ENCODE measurements at regions not wholly inside any gene's neighbourhood (a gene's known extent, or its start where the extent isn't known, plus 50 kb on each side); places are given as distances from the start of the nearest gene placed in this dataset.

DNA sequence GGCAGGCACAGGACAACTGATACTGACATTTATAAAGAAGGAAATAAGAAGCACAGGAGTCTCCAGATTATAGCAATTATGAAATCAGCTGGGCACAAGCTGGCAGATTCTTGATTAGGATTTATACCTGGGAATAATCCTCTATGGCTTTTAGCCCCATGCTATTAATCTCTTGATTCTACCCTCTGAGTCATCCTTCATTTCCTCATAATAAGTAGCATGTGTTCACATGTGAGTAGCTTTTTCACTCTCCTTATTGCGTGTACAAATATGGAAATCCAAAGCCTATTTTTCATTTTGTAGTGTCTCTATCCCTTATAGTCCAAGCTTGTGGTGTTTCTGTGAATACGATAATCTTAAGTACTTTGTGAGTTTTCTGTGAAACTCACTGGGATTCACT lies 185.0 kb upstream of the PRLR start (continued):
- TF ChIP-seq, protein P1, sequence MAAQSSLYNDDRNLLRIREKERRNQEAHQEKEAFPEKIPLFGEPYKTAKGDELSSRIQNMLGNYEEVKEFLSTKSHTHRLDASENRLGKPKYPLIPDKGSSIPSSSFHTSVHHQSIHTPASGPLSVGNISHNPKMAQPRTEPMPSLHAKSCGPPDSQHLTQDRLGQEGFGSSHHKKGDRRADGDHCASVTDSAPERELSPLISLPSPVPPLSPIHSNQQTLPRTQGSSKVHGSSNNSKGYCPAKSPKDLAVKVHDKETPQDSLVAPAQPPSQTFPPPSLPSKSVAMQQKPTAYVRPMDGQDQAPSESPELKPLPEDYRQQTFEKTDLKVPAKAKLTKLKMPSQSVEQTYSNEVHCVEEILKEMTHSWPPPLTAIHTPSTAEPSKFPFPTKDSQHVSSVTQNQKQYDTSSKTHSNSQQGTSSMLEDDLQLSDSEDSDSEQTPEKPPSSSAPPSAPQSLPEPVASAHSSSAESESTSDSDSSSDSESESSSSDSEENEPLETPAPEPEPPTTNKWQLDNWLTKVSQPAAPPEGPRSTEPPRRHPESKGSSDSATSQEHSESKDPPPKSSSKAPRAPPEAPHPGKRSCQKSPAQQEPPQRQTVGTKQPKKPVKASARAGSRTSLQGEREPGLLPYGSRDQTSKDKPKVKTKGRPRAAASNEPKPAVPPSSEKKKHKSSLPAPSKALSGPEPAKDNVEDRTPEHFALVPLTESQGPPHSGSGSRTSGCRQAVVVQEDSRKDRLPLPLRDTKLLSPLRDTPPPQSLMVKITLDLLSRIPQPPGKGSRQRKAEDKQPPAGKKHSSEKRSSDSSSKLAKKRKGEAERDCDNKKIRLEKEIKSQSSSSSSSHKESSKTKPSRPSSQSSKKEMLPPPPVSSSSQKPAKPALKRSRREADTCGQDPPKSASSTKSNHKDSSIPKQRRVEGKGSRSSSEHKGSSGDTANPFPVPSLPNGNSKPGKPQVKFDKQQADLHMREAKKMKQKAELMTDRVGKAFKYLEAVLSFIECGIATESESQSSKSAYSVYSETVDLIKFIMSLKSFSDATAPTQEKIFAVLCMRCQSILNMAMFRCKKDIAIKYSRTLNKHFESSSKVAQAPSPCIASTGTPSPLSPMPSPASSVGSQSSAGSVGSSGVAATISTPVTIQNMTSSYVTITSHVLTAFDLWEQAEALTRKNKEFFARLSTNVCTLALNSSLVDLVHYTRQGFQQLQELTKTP (IDR thresholded peaks at IDR 0.05; ENCODE audit: low read depth in 1 of 2, partially characterized antibody in 2 of 2) = no peak
- TF ChIP-seq, protein P2, sequence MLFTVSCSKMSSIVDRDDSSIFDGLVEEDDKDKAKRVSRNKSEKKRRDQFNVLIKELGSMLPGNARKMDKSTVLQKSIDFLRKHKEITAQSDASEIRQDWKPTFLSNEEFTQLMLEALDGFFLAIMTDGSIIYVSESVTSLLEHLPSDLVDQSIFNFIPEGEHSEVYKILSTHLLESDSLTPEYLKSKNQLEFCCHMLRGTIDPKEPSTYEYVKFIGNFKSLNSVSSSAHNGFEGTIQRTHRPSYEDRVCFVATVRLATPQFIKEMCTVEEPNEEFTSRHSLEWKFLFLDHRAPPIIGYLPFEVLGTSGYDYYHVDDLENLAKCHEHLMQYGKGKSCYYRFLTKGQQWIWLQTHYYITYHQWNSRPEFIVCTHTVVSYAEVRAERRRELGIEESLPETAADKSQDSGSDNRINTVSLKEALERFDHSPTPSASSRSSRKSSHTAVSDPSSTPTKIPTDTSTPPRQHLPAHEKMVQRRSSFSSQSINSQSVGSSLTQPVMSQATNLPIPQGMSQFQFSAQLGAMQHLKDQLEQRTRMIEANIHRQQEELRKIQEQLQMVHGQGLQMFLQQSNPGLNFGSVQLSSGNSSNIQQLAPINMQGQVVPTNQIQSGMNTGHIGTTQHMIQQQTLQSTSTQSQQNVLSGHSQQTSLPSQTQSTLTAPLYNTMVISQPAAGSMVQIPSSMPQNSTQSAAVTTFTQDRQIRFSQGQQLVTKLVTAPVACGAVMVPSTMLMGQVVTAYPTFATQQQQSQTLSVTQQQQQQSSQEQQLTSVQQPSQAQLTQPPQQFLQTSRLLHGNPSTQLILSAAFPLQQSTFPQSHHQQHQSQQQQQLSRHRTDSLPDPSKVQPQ (CRISPR knock-in tag; IDR thresholded peaks at IDR 0.05; ENCODE audit: borderline replicate concordance) = no peak
- TF ChIP-seq THRA (IDR thresholded peaks at IDR 0.05) = no peak
- no peak for TF ChIP-seq NFRKB (IDR thresholded peaks at IDR 0.05; ENCODE audit: low read depth)
- TF ChIP-seq CHD2 (IDR thresholded peaks at IDR 0.05; ENCODE audit: low read depth, low read length) = no peak
- TF ChIP-seq DDX20 (tag; IDR thresholded peaks at IDR 0.05; ENCODE audit: low read depth) = no peak
